Erythroblast (primary cell): ENCODE measurements at regions not wholly inside any gene's neighbourhood (a gene's known extent, or its start where the extent isn't known, plus 50 kb on each side); places are given as distances from the start of the nearest gene placed in this dataset.

Experiments
- GATA1 ChIP-seq: IDR thresholded peaks from 2 replicates; pipeline ENCODE4 v1.6.1; 2011; ENCODE audit warnings: low read depth, mild to moderate bottlenecking, control low read depth, low read length, moderate library complexity
- POLR2A ChIP-seq: IDR thresholded peaks from 2 replicates; pipeline ENCODE4 v1.6.1; 2011; ENCODE audit warnings: mild to moderate bottlenecking, low read length

GRCh38 chr2:15864176-15864769 is 76.1 kb upstream of the MYCN start:
- TF ChIP-seq POLR2A (no peak), GATA1 (no peak)
